ENCODE measurements at regions not wholly inside any gene's neighbourhood (a gene's known extent, or its start where the extent isn't known, plus 50 kb on each side); places are given as distances from the start of the nearest gene placed in this dataset.

GRCh38 chr2:241994556-241995213 is 125.2 kb downstream of the RTP5 start:
- Histone ChIP-seq H3K9me3 (no peaks in the 10 kb centered on the region), H3K4me1 (no peaks in the 10 kb centered on the region), H3K4me3 (no peak overlapping the region), H3K27me3 (no peaks in the 10 kb centered on the region), H3K27ac (no peak overlapping the region), H3K36me3 (no peaks in the 10 kb centered on the region)
- TF ChIP-seq POLR2A (IDR thresholded peaks at IDR 0.05) (no peak), CTCF (IDR thresholded peaks at IDR 0.05) (no peak), EP300 (IDR thresholded peaks at IDR 0.05) (no peak)
- WGBS, 2 donors, result 85 to 87% methylated on average over 9 of the region's 9 CpGs
- no peak for DNase-seq (ENCODE audit: low spot score in 2 of 2)

GRCh38 chr2:241996100-241996499 is 126.6 kb downstream of the RTP5 start:
- Histone ChIP-seq H3K4me3 (no peak overlapping the region), H3K36me3 (no peaks in the 10 kb centered on the region), H3K27ac (no peak overlapping the region), H3K4me1 (no peaks in the 10 kb centered on the region), H3K27me3 (no peaks in the 10 kb centered on the region), H3K9me3 (no peaks in the 10 kb centered on the region)
- TF ChIP-seq EP300 (IDR thresholded peaks at IDR 0.05), result no peak
- no peak for TF ChIP-seq CTCF (IDR thresholded peaks at IDR 0.05)
- no peak for TF ChIP-seq POLR2A (IDR thresholded peaks at IDR 0.05)
- DNase-seq (ENCODE audit: low spot score in 2 of 2), result no peak
- WGBS, 2 donors, result 92 to 93% methylated on average over 13 of the region's 13 CpGs

- no peak overlapping the region for H3K27ac ChIP-seq
- TF ChIP-seq POLR2A (IDR thresholded peaks at IDR 0.05), result no peak
- no peak for TF ChIP-seq EP300 (IDR thresholded peaks at IDR 0.05)
- TF ChIP-seq CTCF (IDR thresholded peaks at IDR 0.05), result no peak
- H3K9me3 ChIP-seq, result no peaks in the 10 kb centered on the region
- WGBS, 2 donors, result 91 to 92% methylated on average over 16 of the region's 16 CpGs
- no peak for DNase-seq (ENCODE audit: low spot score in 2 of 2)
- H3K4me3 ChIP-seq, result no peak overlapping the region
- H3K27me3 ChIP-seq, result no peaks in the 10 kb centered on the region
- no peaks in the 10 kb centered on the region for H3K4me1 ChIP-seq
- no peaks in the 10 kb centered on the region for H3K36me3 ChIP-seq
Observed at GRCh38 chr2:241997017-241997416, 127.5 kb downstream of the RTP5 start.

DNA sequence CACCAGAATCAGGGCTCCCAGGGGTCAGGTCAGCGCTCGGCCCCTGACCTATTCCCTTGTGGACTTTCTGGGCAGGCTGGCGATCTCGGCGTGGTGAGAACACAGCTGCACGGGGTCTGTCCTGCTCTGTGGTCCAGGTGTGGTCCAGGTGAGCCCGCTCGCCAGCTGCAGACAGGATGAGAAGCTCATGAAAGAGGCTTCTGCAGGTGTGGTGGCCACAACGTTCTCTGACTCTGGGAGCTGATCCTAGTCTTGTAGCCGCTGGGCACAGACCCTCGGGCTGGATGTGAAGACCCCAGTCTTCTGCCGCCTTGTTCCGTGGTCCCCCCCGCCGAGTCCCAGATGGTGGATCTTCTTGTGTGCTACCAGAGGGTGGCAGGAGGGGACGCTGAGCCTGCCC is 129.7 kb downstream of the RTP5 start:
- Histone ChIP-seq H3K27me3 (no peaks in the 10 kb centered on the region), H3K36me3 (no peaks in the 10 kb centered on the region), H3K9me3 (no peaks in the 10 kb centered on the region), H3K4me1 (no peaks in the 10 kb centered on the region), H3K4me3 (no peak overlapping the region), H3K27ac (no peak overlapping the region)
- DNase-seq (ENCODE audit: low spot score in 2 of 2), result no peak
- TF ChIP-seq EP300 (IDR thresholded peaks at IDR 0.05) (no peak), CTCF (IDR thresholded peaks at IDR 0.05) (no peak), POLR2A (IDR thresholded peaks at IDR 0.05) (no peak)
- WGBS, 2 donors, result 80 to 89% methylated on average over 11 to 16 of the region's 16 CpGs

GRCh38 chr2:242001853-242002252 is 132.3 kb downstream of the RTP5 start:
- H3K4me1 ChIP-seq, result no peaks in the 10 kb centered on the region
- DNase-seq (ENCODE audit: low spot score in 2 of 2), result no peak
- H3K36me3 ChIP-seq, result no peaks in the 10 kb centered on the region
- 73 to 83% methylated on average over 8 of the region's 8 CpGs for WGBS, 2 donors
- no peak overlapping the region for H3K4me3 ChIP-seq
- TF ChIP-seq EP300 (IDR thresholded peaks at IDR 0.05) (no peak), CTCF (IDR thresholded peaks at IDR 0.05) (no peak), POLR2A (IDR thresholded peaks at IDR 0.05) (no peak)
- H3K9me3 ChIP-seq, result no peaks in the 10 kb centered on the region
- H3K27ac ChIP-seq, result no peak overlapping the region
- H3K27me3 ChIP-seq, result no peaks in the 10 kb centered on the region
